Fibroblast of villous mesenchyme (primary cell): ENCODE measurements at regions not wholly inside any gene's neighbourhood (a gene's known extent, or its start where the extent isn't known, plus 50 kb on each side); places are given as distances from the start of the nearest gene placed in this dataset. TPM values are rescaled to one million over a fixed set of nuclear protein-coding genes. Genes with fewer than 3 reads are reported as not detected.
"Not testable (repeated sequence)": the region's sequence is repeated elsewhere in the genome, so short reads cannot be mapped to it uniquely, and the experiment has no call there.

Source experiments
- DNase-seq: peaks from one replicate; pipeline ENCODE4 v3.0.0-alpha.2; 2010; ENCODE audit warnings: low read depth
- H3K4me3 ChIP-seq: 2 replicates; pipeline ENCODE4 v1.5.1; 2011; ENCODE audit warnings: low read depth, mild to moderate bottlenecking, low read length
- small RNA-seq: library from RNA; depleted of rRNA; stranded (forward); fragments of <200 nt; gene quantifications from one replicate; pipeline ENCODE3, GENCODE V24; 2012

- not testable (repeated sequence) for H3K4me3 ChIP-seq, DNase-seq
These were observed 1602.3 kb downstream of the RPIA start for GRCh38 chr2:90293806-90294205.

GRCh38 chr2:90295036-90295750, 1603.7 kb downstream of the RPIA start:
- not testable (repeated sequence) for DNase-seq, H3K4me3 ChIP-seq

- not testable (repeated sequence) for H3K4me3 ChIP-seq, DNase-seq
These were observed 1605.0 kb downstream of the RPIA start for GRCh38 chr2:90296484-90296777.

DNA sequence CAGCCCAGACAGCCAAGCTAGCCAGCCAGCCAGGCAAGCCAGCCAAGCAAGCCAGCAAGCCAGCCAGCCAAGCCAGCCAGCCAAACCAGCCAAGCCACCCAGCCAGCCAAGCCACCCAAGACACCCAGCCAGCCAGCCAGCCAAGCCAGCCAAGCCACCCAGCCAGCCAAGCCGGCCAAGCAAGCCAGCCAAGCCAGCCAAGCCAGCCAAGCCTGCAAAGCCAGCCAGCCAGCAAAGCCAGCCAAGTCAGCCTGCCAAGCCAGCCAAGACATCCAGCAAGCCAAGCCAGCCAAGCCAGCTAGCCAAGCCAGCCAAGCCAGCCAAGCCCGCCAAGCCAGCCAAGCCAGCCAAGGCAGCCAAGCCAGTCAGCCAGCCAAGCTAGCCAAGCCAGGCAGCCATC, 1606.2 kb downstream of the RPIA start:
- DNase-seq, H3K4me3 ChIP-seq: not testable (repeated sequence)

DNA sequence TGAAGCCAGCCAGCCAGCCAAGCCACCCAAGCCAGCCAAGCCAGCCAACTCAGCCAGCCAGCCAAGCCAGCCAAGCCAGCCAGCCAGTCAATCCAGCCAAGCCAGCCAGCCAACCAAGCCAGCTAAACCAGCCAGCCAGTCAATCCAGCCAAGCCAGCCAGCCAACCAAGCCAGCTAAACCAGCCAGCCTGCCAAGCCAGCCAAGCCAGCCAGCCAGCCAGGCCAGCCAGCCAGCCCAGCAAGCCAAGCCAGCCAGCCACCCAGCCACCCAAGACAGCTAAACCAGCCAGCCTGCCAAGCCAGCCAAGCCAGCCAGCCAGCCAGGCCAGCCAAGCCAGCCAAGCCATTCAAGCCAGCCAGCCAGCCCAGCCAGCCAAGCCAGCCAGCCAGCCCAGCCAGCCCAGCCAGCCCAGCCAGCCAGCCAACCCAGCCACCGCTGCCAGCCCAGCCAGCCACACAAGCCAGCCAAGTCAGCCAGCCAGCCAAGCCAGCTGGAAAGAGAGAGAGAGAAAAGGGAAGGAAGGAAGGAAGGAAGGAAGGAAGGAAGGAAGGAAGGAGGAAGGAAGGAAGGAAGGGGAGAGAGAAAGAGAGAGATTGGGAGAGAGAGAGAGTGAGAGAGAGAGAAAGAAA, 1606.8 kb downstream of the RPIA start:
- DNase-seq, H3K4me3 ChIP-seq: not testable (repeated sequence)

DNA sequence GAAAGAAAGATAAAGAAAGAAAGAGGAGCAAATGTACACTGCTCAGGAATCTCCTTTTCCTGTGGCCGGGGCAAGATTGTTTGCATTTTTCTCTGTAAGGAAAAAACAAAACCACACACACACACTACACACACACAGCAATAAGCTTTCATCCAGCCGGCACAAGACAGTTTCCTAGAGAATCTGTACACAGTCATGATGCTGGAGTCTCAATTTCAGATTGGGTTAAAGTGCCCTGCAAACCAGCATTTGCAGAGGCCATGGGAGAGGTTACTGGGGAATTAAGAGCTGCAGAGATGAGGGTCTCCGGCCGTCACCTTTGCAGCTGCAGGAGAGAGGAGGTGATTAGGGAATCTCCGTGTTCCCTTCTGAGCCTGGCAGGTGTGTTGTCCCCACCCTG, 1607.5 kb downstream of the RPIA start:
- H3K4me3 ChIP-seq, DNase-seq: not testable (repeated sequence)

- not testable (repeated sequence) for H3K4me3 ChIP-seq, DNase-seq
These were observed 1631.5 kb downstream of the RPIA start for GRCh38 chr2:90322982-90323381.

DNA sequence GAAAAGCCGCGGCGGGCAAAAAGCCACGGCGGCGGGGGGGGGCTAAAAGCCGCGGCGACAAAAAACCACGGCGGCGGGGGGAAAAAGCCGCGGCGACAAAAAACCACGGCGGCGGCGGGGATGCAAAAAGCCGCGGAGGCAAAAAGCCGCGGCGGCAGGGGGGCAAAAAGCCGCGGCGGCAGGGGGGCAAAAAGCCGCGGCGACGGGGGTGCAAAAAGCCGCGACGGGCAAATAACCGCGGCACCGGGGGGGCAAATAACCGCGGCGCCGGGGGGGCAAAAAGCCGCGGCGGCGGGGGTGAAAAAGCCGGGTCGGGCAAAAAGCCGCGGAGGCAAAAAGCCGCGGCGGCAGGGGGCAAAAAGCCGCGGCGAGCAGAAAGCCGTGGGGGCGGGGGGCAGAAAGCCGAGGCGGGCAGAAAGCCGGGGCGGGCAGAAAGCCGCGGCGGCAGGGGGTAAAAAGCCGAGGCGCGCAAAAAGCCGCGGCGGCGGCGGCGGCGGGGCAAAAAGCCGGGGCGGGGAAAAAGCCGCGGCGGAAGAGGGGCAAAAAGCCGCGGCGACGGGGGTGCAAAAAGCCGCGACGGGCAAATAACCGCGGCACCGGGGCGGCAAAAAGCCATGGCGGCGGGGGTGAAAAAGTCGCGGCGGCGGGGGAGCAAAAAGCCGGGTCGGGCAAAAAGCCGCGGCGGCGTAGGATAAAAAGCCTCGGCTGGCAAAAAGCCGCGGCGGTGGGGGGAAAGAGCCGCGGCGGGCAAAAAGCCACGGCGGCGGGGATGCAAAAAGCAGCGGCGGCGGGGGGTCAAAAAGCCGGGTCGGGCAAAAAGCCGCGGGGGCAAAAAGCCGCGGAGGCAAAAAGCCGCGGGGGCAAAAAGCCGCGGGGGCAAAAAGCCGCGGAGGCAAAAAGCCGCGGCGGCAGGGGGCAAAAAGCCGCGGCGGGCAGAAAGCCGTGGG, 1632.4 kb downstream of the RPIA start:
- H3K4me3 ChIP-seq, result peak overlapping the region; percentile 33
- DNase-seq, result not testable (repeated sequence)

DNA sequence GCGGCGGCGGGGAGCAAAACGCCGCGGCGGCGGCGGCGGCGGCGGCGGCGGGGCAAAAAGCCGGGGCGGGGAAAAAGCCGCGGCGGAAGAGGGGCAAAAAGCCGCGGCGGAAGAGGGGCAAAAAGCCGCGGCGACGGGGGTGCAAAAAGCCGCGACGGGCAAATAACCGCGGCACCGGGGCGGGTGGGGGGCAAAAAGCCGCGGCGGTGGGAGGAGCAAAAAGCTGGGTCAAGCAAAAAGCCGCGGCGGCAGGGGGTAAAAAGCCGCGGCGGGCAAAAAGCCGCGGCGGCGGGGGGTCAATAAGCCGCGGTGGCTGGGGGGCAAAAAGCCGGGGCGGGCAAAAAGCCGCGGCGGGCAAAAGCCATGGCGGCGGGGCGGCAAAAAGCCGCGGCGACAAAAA, 1633.2 kb downstream of the RPIA start:
- DNase-seq, H3K4me3 ChIP-seq: not testable (repeated sequence)

GRCh38 chr2:90325796-90326353, 1634.4 kb downstream of the RPIA start:
- not testable (repeated sequence) for DNase-seq, H3K4me3 ChIP-seq

DNA sequence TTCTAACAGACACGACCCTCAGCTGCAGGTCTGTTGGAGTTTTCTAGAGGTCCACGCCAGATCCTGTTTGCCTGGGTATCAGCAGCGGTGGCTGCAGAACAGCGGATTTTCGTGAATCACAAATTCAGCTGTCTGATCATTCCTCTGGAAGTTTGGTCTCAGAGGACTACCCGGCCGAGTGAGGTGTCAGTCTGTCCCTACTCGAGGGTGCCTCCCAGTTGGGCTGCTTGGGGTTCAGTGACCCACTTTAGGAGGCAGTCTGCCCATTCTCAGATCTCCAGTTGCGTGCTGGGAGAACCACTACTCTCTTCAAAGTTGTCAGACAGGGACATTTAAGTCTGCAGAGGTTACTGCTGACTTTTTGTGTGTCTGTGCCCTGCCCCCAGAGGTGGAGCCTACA, 1664.1 kb downstream of the RPIA start:
- not testable (repeated sequence) for H3K4me3 ChIP-seq, DNase-seq

DNA sequence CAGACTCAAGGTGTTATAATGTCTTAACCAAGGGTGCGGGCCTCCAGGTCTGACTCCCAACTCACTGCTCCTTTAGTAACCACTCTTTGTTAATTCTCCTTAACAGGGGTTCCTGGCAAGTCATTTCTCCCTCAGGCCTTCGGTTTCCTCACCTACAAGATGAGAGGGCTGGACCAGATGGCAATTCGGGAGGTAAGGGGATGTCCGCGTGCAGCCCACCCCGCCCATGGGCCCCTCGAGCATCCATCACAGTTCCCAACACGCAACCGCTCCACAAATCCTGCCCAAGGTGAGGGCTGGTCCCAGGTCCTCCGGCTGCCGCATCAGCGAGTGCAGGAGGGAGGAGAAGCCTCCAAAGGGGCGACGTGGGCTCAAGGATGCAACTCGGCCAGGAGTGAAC, 1667.9 kb downstream of the RPIA start:
- not testable (repeated sequence) for H3K4me3 ChIP-seq, DNase-seq

GRCh38 chr2:90359887-90360730, 1668.6 kb downstream of the RPIA start:
- DNase-seq, H3K4me3 ChIP-seq: not testable (repeated sequence)

- DNase-seq, result not testable (repeated sequence)
- peak overlapping the region; percentile 21 for H3K4me3 ChIP-seq
These were observed 1669.2 kb downstream of the RPIA start for GRCh38 chr2:90360731-90361035.

Small RNAs in the stretch of these regions (small RNA-seq; reads per million reads assigned to genes)
- gene AC233263.1, result not detected
- gene AC233263.2, result not detected
- not detected for gene IGKV1D-35
- not detected for gene IGKV2D-19
- not detected for gene IGKV2D-36
- gene IGKV2D-38, result not detected
- not detected for gene IGKV3D-25
